T-cell (primary cell): ENCODE measurements at regions not wholly inside any gene's neighbourhood (a gene's known extent, or its start where the extent isn't known, plus 50 kb on each side); places are given as distances from the start of the nearest gene placed in this dataset.
"Not testable (repeated sequence)": the region's sequence is repeated elsewhere in the genome, so short reads cannot be mapped to it uniquely, and the experiment has no call there.

ENCODE experiments used
- ATAC-seq, 4 experiments: fragments of 200-7000 bp in 3 of 4; fragments of 150-1000 bp in 1 of 4; cut with Tn5 transposase; replicated peaks in 1 of 4; 1 replicate in 3 of 4; 2 replicates in 1 of 4; pipeline ENCODE4 v1.10.0; 2021; ENCODE audit warnings: moderate library complexity in 3 of 4, mild to moderate bottlenecking in 2 of 4, moderate number of reproducible peaks in 1 of 4
- CTCF ChIA-PET, 2 donors: fragments of 300-600 bp; sonication (Branson Sonifier 250); formaldehyde crosslinking; loops; one replicate each; lab custom pipeline; 2022; ENCODE audit warnings: antibody characterized with exemption in 2 of 2; lab: Charles Lee
- POLR2A ChIA-PET, 2 donors: fragments of 300-600 bp; sonication (Branson Sonifier 250); formaldehyde crosslinking; loops; one replicate each; lab custom pipeline; 2022; ENCODE audit warnings: antibody characterized with exemption in 2 of 2; lab: Charles Lee
- DNase-seq, 35 experiments: peaks; one replicate each; pipeline versions ENCODE4 v3.0.0 to v3.0.0-alpha.2; 2013 to 2023
- H3K27ac ChIP-seq: one replicate; pipeline ENCODE4 v1.5.1; 2013; ENCODE audit warnings: low read length
- H3K27me3 ChIP-seq, 2 experiments: replicated peaks in 1 of 2; 1 replicate in 1 of 2; 2 replicates in 1 of 2; pipeline versions ENCODE4 v1.6.1 to v1.7.0; 2013; ENCODE audit warnings: low read length in 1 of 2, mixed read lengths in 1 of 2; ENCODE audit not compliant: control insufficient read depth in 2 of 2, insufficient read depth in 2 of 2; ENCODE audit errors: extremely low read depth in 1 of 2
- H3K36me3 ChIP-seq, 2 donors: 1 replicate in 1 of 2; 2 replicates in 1 of 2; pipeline versions ENCODE4 v1.6.1 to v1.7.0; 2013; ENCODE audit warnings: low read length in 1 of 2; ENCODE audit not compliant: control insufficient read depth in 2 of 2, insufficient read depth in 1 of 2; ENCODE audit errors: extremely low read depth in 1 of 2
- H3K4me1 ChIP-seq, 2 experiments: 1 replicate in 1 of 2; 2 replicates in 1 of 2; pipeline versions ENCODE4 v1.6.1 to v1.7.0; 2013; ENCODE audit warnings: low read length in 2 of 2, mixed read lengths in 1 of 2; ENCODE audit not compliant: insufficient read depth in 2 of 2, control insufficient read depth in 1 of 2; ENCODE audit errors: extremely low read depth in 1 of 2
- H3K4me3 ChIP-seq, 2 donors: 1 replicate in 1 of 2; 2 replicates in 1 of 2; pipeline versions ENCODE4 v1.5.1 to v1.7.0; 2013; ENCODE audit warnings: mild to moderate bottlenecking in 2 of 2, low read length in 1 of 2, moderate library complexity in 1 of 2; ENCODE audit not compliant: control insufficient read depth in 1 of 2; ENCODE audit errors: extremely low read depth in 1 of 2
- H3K9me3 ChIP-seq: 2 replicates; pipeline ENCODE4 v1.7.0; 2013
- H3K27ac Mint-ChIP-seq, 2 donors: one replicate each; pipeline ENCODE4 v1.8.0; 2020 to 2021; ENCODE audit warnings: mild to moderate bottlenecking in 2 of 2, mixed read lengths in 2 of 2
- H3K27me3 Mint-ChIP-seq, 2 donors: one replicate each; pipeline ENCODE4 v1.8.0; 2021 to 2022; ENCODE audit warnings: mixed read lengths in 2 of 2
- H3K36me3 Mint-ChIP-seq: one replicate; pipeline ENCODE4 v1.8.0; 2021; ENCODE audit warnings: mixed read lengths
- H3K4me1 Mint-ChIP-seq, 3 donors: one replicate each; pipeline ENCODE4 v1.8.0; 2020 to 2022; ENCODE audit warnings: mixed read lengths in 3 of 3, mild to moderate bottlenecking in 1 of 3
- H3K4me3 Mint-ChIP-seq, 3 donors: one replicate each; pipeline ENCODE4 v1.8.0; 2020 to 2022; ENCODE audit warnings: mild to moderate bottlenecking in 3 of 3, mixed read lengths in 3 of 3, moderate library complexity in 3 of 3
- H3K9me3 Mint-ChIP-seq, 3 donors: one replicate each; pipeline ENCODE4 v1.8.0; 2020 to 2022; ENCODE audit warnings: mixed read lengths in 3 of 3
- WGBS: methylation state at CpG from one replicate; pipeline ENCODE4 v1.1.5; 2013; ENCODE audit warnings: missing lambda C conversion rate; ENCODE audit not compliant: insufficient coverage; 5-methylcytosine and 5-hydroxymethylcytosine counted together

GRCh38 chr1:209129091-209129490 is 454.4 kb upstream of the CAMK1G start:
- DNase-seq, H3K9me3 Mint-ChIP-seq, H3K4me3 Mint-ChIP-seq, H3K9me3 ChIP-seq, H3K36me3 ChIP-seq, CTCF ChIA-PET, H3K27me3 ChIP-seq, ATAC-seq, H3K27ac Mint-ChIP-seq, H3K36me3 Mint-ChIP-seq, H3K4me1 Mint-ChIP-seq, H3K4me3 ChIP-seq, H3K27ac ChIP-seq, H3K27me3 Mint-ChIP-seq, H3K4me1 ChIP-seq, POLR2A ChIA-PET: not testable (repeated sequence)
- WGBS = 90% methylated on average over 7 of the region's 32 CpGs

GRCh38 chr1:209130886-209131285 is 452.6 kb upstream of the CAMK1G start:
- H3K27me3 Mint-ChIP-seq = peaks cover 0 to 1% of the 10 kb centered on the region in 2 donors
- no peaks in the 10 kb centered on the region for H3K4me1 ChIP-seq
- H3K9me3 ChIP-seq = no peaks in the 10 kb centered on the region
- no peaks in the 10 kb centered on the region for H3K4me1 Mint-ChIP-seq
- H3K27me3 ChIP-seq = no peaks in the 10 kb centered on the region
- H3K27ac Mint-ChIP-seq = no peak overlapping the region
- H3K4me3 ChIP-seq = no peak overlapping the region
- WGBS = no CpG with 5 or more reads among the region's 7 CpGs
- CTCF ChIA-PET = no interaction called here
- ATAC-seq (no peak), DNase-seq (no peak)
- POLR2A ChIA-PET = no interaction called here
- no peak overlapping the region for H3K4me3 Mint-ChIP-seq
- peaks cover 2 to 8% (median 5%) of the 10 kb centered on the region in 3 donors for H3K9me3 Mint-ChIP-seq
- no peak overlapping the region for H3K27ac ChIP-seq
- no peaks in the 10 kb centered on the region for H3K36me3 ChIP-seq
- H3K36me3 Mint-ChIP-seq = no peaks in the 10 kb centered on the region

- CTCF ChIA-PET = no interaction called here
- 91% methylated on average over 11 of the region's 17 CpGs for WGBS
- POLR2A ChIA-PET = no interaction called here
Measured at GRCh38 chr1:209132736-209133467, 450.6 kb upstream of the CAMK1G start.

GRCh38 chr1:209134001-209134400 is 449.5 kb upstream of the CAMK1G start:
- no peak for ATAC-seq
- H3K27ac ChIP-seq = no peak overlapping the region
- peaks cover 2 to 8% (median 5%) of the 10 kb centered on the region in 3 donors for H3K9me3 Mint-ChIP-seq
- no peaks in the 10 kb centered on the region for H3K4me1 ChIP-seq
- H3K36me3 ChIP-seq = no peaks in the 10 kb centered on the region
- POLR2A ChIA-PET = no interaction called here
- 70% methylated on average over 2 of the region's 5 CpGs for WGBS
- no peak overlapping the region for H3K4me3 ChIP-seq
- H3K4me3 Mint-ChIP-seq = no peak overlapping the region
- no peaks in the 10 kb centered on the region for H3K36me3 Mint-ChIP-seq
- H3K27ac Mint-ChIP-seq = no peak overlapping the region
- no peaks in the 10 kb centered on the region for H3K9me3 ChIP-seq
- H3K27me3 Mint-ChIP-seq = no peaks in the 10 kb centered on the region
- no peaks in the 10 kb centered on the region for H3K4me1 Mint-ChIP-seq
- DNase-seq = no peak
- H3K27me3 ChIP-seq = no peaks in the 10 kb centered on the region
- CTCF ChIA-PET = no interaction called here

More at GRCh38 chr1:209132736-209133467, 450.6 kb upstream of the CAMK1G start:
- Histone ChIP-seq H3K27ac (no peak overlapping the region), H3K9me3 (no peaks in the 10 kb centered on the region), H3K4me1 (no peaks in the 10 kb centered on the region), H3K27me3 (no peaks in the 10 kb centered on the region), H3K36me3 (no peaks in the 10 kb centered on the region), H3K4me3 (no peak overlapping the region)
- DNase-seq = no peak
- ATAC-seq = no peak
- Mint-ChIP-seq H3K27me3 (no peaks in the 10 kb centered on the region), H3K9me3 (peaks cover 2 to 8% (median 5%) of the 10 kb centered on the region in 3 donors), H3K27ac (no peak overlapping the region), H3K4me3 (no peak overlapping the region), H3K4me1 (no peaks in the 10 kb centered on the region), H3K36me3 (no peaks in the 10 kb centered on the region)

GRCh38 chr1:209143916-209144315 is 439.6 kb upstream of the CAMK1G start:
- Histone ChIP-seq H3K4me1 (no peaks in the 10 kb centered on the region), H3K27me3 (no peaks in the 10 kb centered on the region), H3K9me3 (no peaks in the 10 kb centered on the region), H3K36me3 (no peaks in the 10 kb centered on the region), H3K4me3 (no peak overlapping the region), H3K27ac (no peak overlapping the region)
- H3K4me1 Mint-ChIP-seq = no peaks in the 10 kb centered on the region
- DNase-seq (no peak), ATAC-seq (no peak)
- ChIA-PET CTCF (no interaction called here), POLR2A (no interaction called here)
- no peaks in the 10 kb centered on the region for H3K27me3 Mint-ChIP-seq
- H3K27ac Mint-ChIP-seq = no peak overlapping the region
- no peaks in the 10 kb centered on the region for H3K36me3 Mint-ChIP-seq
- peaks cover 4 to 10% (median 7%) of the 10 kb centered on the region in 3 donors for H3K9me3 Mint-ChIP-seq
- H3K4me3 Mint-ChIP-seq = no peak overlapping the region
- WGBS = no CpG with 5 or more reads among the region's 1 CpG

GRCh38 chr1:209150114-209150513 is 433.4 kb upstream of the CAMK1G start:
- no peaks in the 10 kb centered on the region for H3K9me3 ChIP-seq
- H3K9me3 Mint-ChIP-seq = peaks cover 0 to 4% (median 0%) of the 10 kb centered on the region in 3 donors
- H3K36me3 ChIP-seq = no peaks in the 10 kb centered on the region
- H3K27me3 Mint-ChIP-seq = peaks cover 0 to 8% of the 10 kb centered on the region in 2 donors
- no peaks in the 10 kb centered on the region for H3K36me3 Mint-ChIP-seq
- DNase-seq (no peak), ATAC-seq (no peak)
- H3K4me3 ChIP-seq = no peak overlapping the region
- H3K4me3 Mint-ChIP-seq = no peak overlapping the region
- H3K27ac ChIP-seq = no peak overlapping the region
- no CpG with 5 or more reads among the region's 3 CpGs for WGBS
- no peaks in the 10 kb centered on the region for H3K4me1 Mint-ChIP-seq
- no peaks in the 10 kb centered on the region for H3K4me1 ChIP-seq
- ChIA-PET POLR2A (no interaction called here), CTCF (no interaction called here)
- H3K27me3 ChIP-seq = no peaks in the 10 kb centered on the region
- H3K27ac Mint-ChIP-seq = no peak overlapping the region
